OCI-LY1 (cell line): ENCODE measurements at regions not wholly inside any gene's neighbourhood (a gene's known extent, or its start where the extent isn't known, plus 50 kb on each side); places are given as distances from the start of the nearest gene placed in this dataset.

Experiments
- H2AFZ ChIP-seq: fragments of 200-600 bp; sonication (generic), shearing (Covaris generic); 2 replicates; pipeline ENCODE4 v1.6.0; 2014; ENCODE audit warnings: antibody characterized with exemption, mild to moderate bottlenecking, low read length
- H3F3A ChIP-seq: fragments of 200-600 bp; sonication (generic), shearing (Covaris generic); 2 replicates; pipeline ENCODE4 v1.6.0; 2014; ENCODE audit warnings: mild to moderate bottlenecking, antibody characterized with exemption, low read length, moderate library complexity; ENCODE audit not compliant: insufficient read depth
- H3K27ac ChIP-seq: fragments of 200-600 bp; sonication (generic); 2 replicates; pipeline ENCODE4 v1.5.1; 2014; ENCODE audit warnings: low read length, mixed run types, mild to moderate bottlenecking, low read depth; ENCODE audit not compliant: poor library complexity, severe bottlenecking
- H3K27me3 ChIP-seq: fragments of 200-600 bp; sonication (generic); 2 replicates; pipeline ENCODE4 v1.6.0; 2014; ENCODE audit warnings: antibody characterized with exemption, mild to moderate bottlenecking, low read length, moderate library complexity; ENCODE audit not compliant: insufficient read depth
- H3K36me3 ChIP-seq: fragments of 200-600 bp; sonication (generic); 2 replicates; pipeline ENCODE4 v1.6.1; 2014; ENCODE audit warnings: mild to moderate bottlenecking, antibody characterized with exemption, low read length, moderate library complexity, mixed read lengths; ENCODE audit not compliant: insufficient read depth
- H3K4me1 ChIP-seq: fragments of 200-600 bp; sonication (generic); 2 replicates; pipeline ENCODE4 v1.5.1; 2014; ENCODE audit warnings: mild to moderate bottlenecking, low read length, moderate library complexity; ENCODE audit not compliant: insufficient read depth, severe bottlenecking
- H3K4me2 ChIP-seq: fragments of 200-600 bp; sonication (generic), shearing (Covaris generic); 2 replicates; pipeline ENCODE4 v1.6.1; 2014; ENCODE audit warnings: low read length
- H3K4me3 ChIP-seq: fragments of 200-600 bp; sonication (generic); 2 replicates; pipeline ENCODE4 v1.5.1; 2014; ENCODE audit warnings: low read length, low read depth, mild to moderate bottlenecking, mixed read lengths; ENCODE audit not compliant: poor library complexity, severe bottlenecking
- H3K79me2 ChIP-seq: fragments of 200-600 bp; shearing (Covaris generic); 2 replicates; pipeline ENCODE4 v1.6.1; 2016; ENCODE audit warnings: mixed run types, low read length, mixed read lengths; ENCODE audit not compliant: insufficient read depth
- H3K9ac ChIP-seq: fragments of 200-600 bp; sonication (generic), shearing (Covaris generic); 2 replicates; pipeline ENCODE4 v1.6.1; 2014; ENCODE audit warnings: mild to moderate bottlenecking, low read length, mixed read lengths
- H3K9me2 ChIP-seq: fragments of 200-600 bp; sonication (generic), shearing (Covaris generic); 2 replicates; pipeline ENCODE4 v1.6.1; 2014; ENCODE audit warnings: low read depth, mild to moderate bottlenecking, low read length, mixed read lengths
- H3K9me3 ChIP-seq: fragments of 200-600 bp; shearing (Covaris generic); 2 replicates; pipeline ENCODE4 v1.6.1; 2014; ENCODE audit warnings: low read length, mixed read lengths
- H4K20me1 ChIP-seq: fragments of 200-600 bp; sonication (generic), shearing (Covaris generic); 2 replicates; pipeline ENCODE4 v1.6.0; 2016; ENCODE audit warnings: mild to moderate bottlenecking, low read length; ENCODE audit not compliant: insufficient read depth
- CTCF ChIP-seq: fragments of 200-600 bp; sonication (generic), shearing (Covaris generic); IDR thresholded peaks from 2 replicates; pipeline ENCODE4 v1.5.1; 2017; ENCODE audit warnings: mild to moderate bottlenecking, antibody characterized with exemption, low read length, moderate library complexity, mixed read lengths
- EZH2 ChIP-seq: fragments of 200-600 bp; sonication (generic), shearing (Covaris generic); IDR thresholded peaks from 2 replicates; pipeline ENCODE4 v1.8.0; 2017; ENCODE audit warnings: borderline replicate concordance, mixed run types, mild to moderate bottlenecking, antibody characterized with exemption, low read length, moderate library complexity, mixed read lengths

GRCh38 chr12:123040106-123040505 lies 59.6 kb downstream of the ARL6IP4 start:
- no peak for TF ChIP-seq EZH2
- TF ChIP-seq CTCF = no peak
- peaks cover 64% of the 10 kb centered on the region for H3K4me1 ChIP-seq
- no peak overlapping the region for H3K9ac ChIP-seq
- no peak overlapping the region for H3K4me3 ChIP-seq
- no peak overlapping the region for H3K27ac ChIP-seq
- H3K4me2 ChIP-seq = no peak overlapping the region
- H3K36me3 ChIP-seq = peaks cover 4% of the 10 kb centered on the region; the same call in 1 of the 2 replicates
- H2AFZ ChIP-seq = no peak overlapping the region
- no peaks in the 10 kb centered on the region for H3K27me3 ChIP-seq
- H4K20me1 ChIP-seq = no peaks in the 10 kb centered on the region
- H3F3A ChIP-seq = no peaks in the 10 kb centered on the region
- peaks cover 6% of the 10 kb centered on the region; the same call in 1 of the 2 replicates for H3K79me2 ChIP-seq
- H3K9me3 ChIP-seq = no peaks in the 10 kb centered on the region
- no peaks in the 10 kb centered on the region for H3K9me2 ChIP-seq

- no peak overlapping the region for H3K4me3 ChIP-seq
- H3K79me2 ChIP-seq = peaks cover 6% of the 10 kb centered on the region; the same call in 1 of the 2 replicates
- no peak overlapping the region for H3K4me2 ChIP-seq
- no peaks in the 10 kb centered on the region for H3F3A ChIP-seq
- H3K4me1 ChIP-seq = peaks cover 52% of the 10 kb centered on the region
- H3K36me3 ChIP-seq = peaks cover 16% of the 10 kb centered on the region
- no peaks in the 10 kb centered on the region for H3K9me2 ChIP-seq
- TF ChIP-seq CTCF = no peak
- no peak for TF ChIP-seq EZH2
- no peaks in the 10 kb centered on the region for H3K27me3 ChIP-seq
- no peaks in the 10 kb centered on the region for H4K20me1 ChIP-seq
- H3K27ac ChIP-seq = peak overlapping the region; percentile 54
- no peak overlapping the region for H2AFZ ChIP-seq
- H3K9ac ChIP-seq = no peak overlapping the region
- H3K9me3 ChIP-seq = no peaks in the 10 kb centered on the region
These were observed 58.5 kb downstream of the ARL6IP4 start for GRCh38 chr12:123038966-123039365.

- no peak overlapping the region for H3K9ac ChIP-seq
- no peaks in the 10 kb centered on the region for H3F3A ChIP-seq
- no peak overlapping the region for H3K4me3 ChIP-seq
- no peaks in the 10 kb centered on the region for H3K9me2 ChIP-seq
- no peaks in the 10 kb centered on the region for H3K9me3 ChIP-seq
- peaks cover 6% of the 10 kb centered on the region; the same call in 1 of the 2 replicates for H3K79me2 ChIP-seq
- no peak overlapping the region for H2AFZ ChIP-seq
- H3K27ac ChIP-seq = peak overlapping the region; percentile 54
- H3K4me1 ChIP-seq = peaks cover 47% of the 10 kb centered on the region
- H4K20me1 ChIP-seq = no peaks in the 10 kb centered on the region
- TF ChIP-seq EZH2 = no peak
- no peak for TF ChIP-seq CTCF
- no peaks in the 10 kb centered on the region for H3K27me3 ChIP-seq
- no peak overlapping the region for H3K4me2 ChIP-seq
- peaks cover 20% of the 10 kb centered on the region for H3K36me3 ChIP-seq
These were observed 58.0 kb downstream of the ARL6IP4 start for GRCh38 chr12:123038486-123038885.
